B cell (primary cell): ENCODE measurements at regions not wholly inside any gene's neighbourhood (a gene's known extent, or its start where the extent isn't known, plus 50 kb on each side); places are given as distances from the start of the nearest gene placed in this dataset.

Source experiments
- ATAC-seq: fragments of 200-7000 bp; cut with Tn5 transposase; one replicate; pipeline ENCODE4 v1.10.0; 2021; ENCODE audit warnings: low read depth, mild to moderate bottlenecking, moderate number of reproducible peaks, moderate library complexity
- CTCF ChIA-PET: fragments of 350-600 bp; sonication (Branson Sonifier 250); formaldehyde crosslinking; loops from one replicate; lab custom pipeline; 2021; ENCODE audit warnings: antibody characterized with exemption, inconsistent platforms; lab: Charles Lee
- POLR2A ChIA-PET: fragments of 350-600 bp; sonication (Branson Sonifier 250); formaldehyde crosslinking; loops from one replicate; lab custom pipeline; 2021; ENCODE audit warnings: antibody characterized with exemption; lab: Charles Lee
- DNase-seq: peaks from one replicate; pipeline ENCODE4 v3.0.0; 2013
- H2AFZ ChIP-seq: 2 replicates; pipeline ENCODE4 v1.6.1; 2012; ENCODE audit warnings: mild to moderate bottlenecking, low read depth, low read length; ENCODE audit not compliant: insufficient read depth, poor library complexity, severe bottlenecking
- H3K27ac ChIP-seq, 2 donors: 1 replicate in 1 of 2; 2 replicates in 1 of 2; pipeline ENCODE4 v1.5.1; 2012 to 2013; ENCODE audit warnings: low read length in 2 of 2, mild to moderate bottlenecking in 2 of 2, moderate library complexity in 1 of 2
- H3K27me3 ChIP-seq, 4 experiments: fragments of 200-600 bp in 1 of 4; sonication (generic) in 1 of 4; replicated peaks in 1 of 4; 1 replicate in 2 of 4; 2 replicates in 2 of 4; pipeline versions ENCODE4 v1.6.1 to v1.7.0; 2013 to 2016; ENCODE audit warnings: low read length in 3 of 4, mild to moderate bottlenecking in 2 of 4, mixed read lengths in 1 of 4, moderate library complexity in 1 of 4; ENCODE audit not compliant: insufficient read depth in 4 of 4, control insufficient read depth in 3 of 4; ENCODE audit errors: control extremely low read depth in 1 of 4
- H3K36me3 ChIP-seq, 2 experiments: replicated peaks in 1 of 2; 1 replicate in 1 of 2; 2 replicates in 1 of 2; pipeline versions ENCODE4 v1.6.1 to v1.7.1; 2013; ENCODE audit warnings: low read length in 1 of 2; ENCODE audit not compliant: insufficient read depth in 2 of 2, control insufficient read depth in 1 of 2; ENCODE audit errors: control extremely low read depth in 1 of 2, extremely low read depth in 1 of 2
- H3K4me1 ChIP-seq, 2 donors: fragments of 200-600 bp in 1 of 2; sonication (generic) in 1 of 2; 1 replicate in 1 of 2; 2 replicates in 1 of 2; pipeline versions ENCODE4 v1.5.1 to v1.6.1; 2013 to 2017; ENCODE audit warnings: low read length in 2 of 2; ENCODE audit not compliant: control insufficient read depth in 2 of 2, insufficient read depth in 2 of 2
- H3K4me2 ChIP-seq: replicated peaks from 2 replicates; pipeline ENCODE3; 2012; ENCODE audit warnings: mild to moderate bottlenecking, low read depth, low read length; ENCODE audit not compliant: poor library complexity, severe bottlenecking
- H3K4me3 ChIP-seq, 5 experiments: fragments of 200-600 bp in 1 of 5; sonication (generic) in 1 of 5; 1 replicate in 3 of 5; 2 replicates in 2 of 5; pipeline versions ENCODE4 v1.5.1 to v1.7.0; 2011 to 2016; ENCODE audit warnings: low read length in 4 of 5, mild to moderate bottlenecking in 4 of 5, low read depth in 2 of 5, control low read depth in 1 of 5, moderate library complexity in 1 of 5; ENCODE audit not compliant: insufficient read depth in 1 of 5; ENCODE audit errors: control extremely low read depth in 1 of 5, extremely low read depth in 1 of 5
- H3K79me2 ChIP-seq: fragments of 200-600 bp; sonication (generic); one replicate; pipeline ENCODE4 v1.6.0; 2016; ENCODE audit warnings: low read length; ENCODE audit not compliant: control insufficient read depth, insufficient read depth
- H3K9ac ChIP-seq: fragments of 200-600 bp; sonication (generic); 2 replicates; pipeline ENCODE4 v1.6.1; 2017; ENCODE audit warnings: mild to moderate bottlenecking, low read length, moderate library complexity
- H3K9me3 ChIP-seq, 3 donors: one replicate each; pipeline versions ENCODE4 v1.6.1 to v1.7.1; 2013; ENCODE audit warnings: low read length in 2 of 3; ENCODE audit not compliant: control insufficient read depth in 2 of 3, insufficient read depth in 1 of 3; ENCODE audit errors: control extremely low read depth in 1 of 3
- H4K20me1 ChIP-seq: 2 replicates; pipeline ENCODE4 v1.6.0; 2012; ENCODE audit warnings: mild to moderate bottlenecking, low read length; ENCODE audit not compliant: insufficient read depth, control insufficient read depth, poor library complexity, severe bottlenecking
- H3K27ac Mint-ChIP-seq: one replicate; pipeline ENCODE4 v1.8.0; 2021; ENCODE audit warnings: mixed read lengths
- H3K27me3 Mint-ChIP-seq: one replicate; pipeline ENCODE4 v1.8.0; 2021; ENCODE audit warnings: mixed read lengths
- H3K4me1 Mint-ChIP-seq: one replicate; pipeline ENCODE4 v1.8.0; 2021; ENCODE audit warnings: mixed read lengths
- H3K4me3 Mint-ChIP-seq: one replicate; pipeline ENCODE4 v1.8.0; 2021; ENCODE audit warnings: mixed read lengths
- H3K9me3 Mint-ChIP-seq: one replicate; pipeline ENCODE4 v1.8.0; 2022; ENCODE audit warnings: mixed read lengths; ENCODE audit not compliant: insufficient read depth
- CTCF ChIP-seq: fragments of 200-600 bp; IDR thresholded peaks from one replicate; pipeline ENCODE4 v1.8.0; 2022; ENCODE audit warnings: antibody characterized with exemption, mild to moderate bottlenecking
- EZH2 ChIP-seq: IDR thresholded peaks from 2 replicates; pipeline ENCODE4 v1.6.1; 2012; ENCODE audit warnings: borderline replicate concordance, low read depth, mild to moderate bottlenecking, moderate library complexity, low read length; ENCODE audit not compliant: insufficient read depth, poor library complexity, severe bottlenecking
- WGBS: methylation state at CpG from one replicate; pipeline ENCODE4 v1.1.5; 2013; ENCODE audit warnings: missing lambda C conversion rate; ENCODE audit not compliant: insufficient coverage; 5-methylcytosine and 5-hydroxymethylcytosine counted together
- intact Hi-C: fragments of 100-400 bp; cut with micrococcal nuclease; formaldehyde crosslinking; loops from one replicate; pipeline ENCODE4 v1.10.0; 2022

GRCh38 chr20:40103420-40103819, 585.6 kb downstream of the MAFB start:
- CTCF ChIA-PET: no interaction called here

DNA sequence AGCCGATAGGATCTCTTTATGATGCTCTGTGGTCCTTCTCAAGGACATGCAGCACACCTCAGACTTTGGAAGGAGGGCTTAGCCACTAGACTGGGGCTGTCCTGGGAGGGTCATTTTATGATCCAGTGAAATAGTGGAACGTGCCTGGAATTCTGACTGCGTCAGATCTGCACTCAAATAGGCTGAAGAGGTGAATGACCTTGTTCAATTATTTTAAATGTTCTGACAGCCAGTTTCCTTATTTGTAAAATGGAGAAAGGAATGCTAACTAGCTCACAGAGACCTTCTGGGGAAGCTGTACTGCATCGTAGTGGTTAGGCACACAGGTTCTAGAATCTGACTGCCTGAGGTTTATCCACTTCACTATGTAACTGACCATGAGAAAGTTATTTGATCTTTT, 587.5 kb downstream of the MAFB start:
- ChIA-PET POLR2A (no interaction called here), CTCF (no interaction called here)
- no peak for DNase-seq
- Histone ChIP-seq H4K20me1 (no peaks in the 10 kb centered on the region), H3K27me3 (no peaks in the 10 kb centered on the region), H3K9me3 (no peaks in the 10 kb centered on the region), H2AFZ (no peak overlapping the region), H3K4me2 (no peak overlapping the region), H3K36me3 (no peaks in the 10 kb centered on the region), H3K4me1 (no peaks in the 10 kb centered on the region), H3K4me3 (no peak overlapping the region), H3K79me2 (no peaks in the 10 kb centered on the region), H3K9ac (no peak overlapping the region), H3K27ac (no peak overlapping the region)
- WGBS: 87% methylated on average over 4 of the region's 4 CpGs
- peaks cover 22% of the 10 kb centered on the region for H3K27me3 Mint-ChIP-seq
- no peaks in the 10 kb centered on the region for H3K4me1 Mint-ChIP-seq
- intact Hi-C loops: no loop called here
- H3K9me3 Mint-ChIP-seq: no peaks in the 10 kb centered on the region
- no peak for TF ChIP-seq CTCF
- no peak for TF ChIP-seq EZH2
- no peak overlapping the region for H3K27ac Mint-ChIP-seq
- H3K4me3 Mint-ChIP-seq: no peak overlapping the region
- no peak for ATAC-seq

More at GRCh38 chr20:40103420-40103819, 585.6 kb downstream of the MAFB start:
- TF ChIP-seq EZH2: no peak
- TF ChIP-seq CTCF: no peak
- no peaks in the 10 kb centered on the region for H3K4me1 ChIP-seq
- no peaks in the 10 kb centered on the region for H3K36me3 ChIP-seq
- Mint-ChIP-seq H3K27me3 (peaks cover 22% of the 10 kb centered on the region), H3K27ac (no peak overlapping the region), H3K9me3 (no peaks in the 10 kb centered on the region), H3K4me1 (no peaks in the 10 kb centered on the region), H3K4me3 (no peak overlapping the region)
- no peaks in the 10 kb centered on the region for H3K27me3 ChIP-seq
- no peaks in the 10 kb centered on the region for H4K20me1 ChIP-seq
- no peaks in the 10 kb centered on the region for H3K9me3 ChIP-seq
- ATAC-seq (no peak), DNase-seq (no peak)
- no peaks in the 10 kb centered on the region for H3K79me2 ChIP-seq
- H3K4me2 ChIP-seq: no peak overlapping the region
- H3K9ac ChIP-seq: no peak overlapping the region
- no peak overlapping the region for H3K4me3 ChIP-seq
- H2AFZ ChIP-seq: no peak overlapping the region
- intact Hi-C loops: no loop called here
- no peak overlapping the region for H3K27ac ChIP-seq
- 70% methylated on average over 2 of the region's 3 CpGs for WGBS
- POLR2A ChIA-PET: no interaction called here
